ENCODE measurements at regions not wholly inside any gene's neighbourhood (a gene's known extent, or its start where the extent isn't known, plus 50 kb on each side); places are given as distances from the start of the nearest gene placed in this dataset.
"Not testable (repeated sequence)": the region's sequence is repeated elsewhere in the genome, so short reads cannot be mapped to it uniquely, and the experiment has no call there.

GRCh38 chr14:71397371-71397770 is 490.1 kb downstream of the PCNX1 start:
- no peak for DNase-seq

- no peak for DNase-seq
Observed at GRCh38 chr14:71398450-71398849, 491.2 kb downstream of the PCNX1 start.

GRCh38 chr14:71399057-71399487 is 491.8 kb downstream of the PCNX1 start:
- no peak for DNase-seq

- DNase-seq: no peak
Observed at GRCh38 chr14:71400871-71401321, 493.6 kb downstream of the PCNX1 start.

GRCh38 chr14:71402415-71402814 is 495.2 kb downstream of the PCNX1 start:
- DNase-seq: not testable (repeated sequence)

- no peak for DNase-seq
Observed at GRCh38 chr14:71403656-71404055, 496.4 kb downstream of the PCNX1 start.

- no peak for DNase-seq
Observed at GRCh38 chr14:71405676-71406075, 498.4 kb downstream of the PCNX1 start.

- no peak for DNase-seq
Observed at GRCh38 chr14:71408362-71409030, 501.2 kb downstream of the PCNX1 start.

- DNase-seq: no peak
Observed at GRCh38 chr14:71410578-71411284, 503.5 kb downstream of the PCNX1 start.

- DNase-seq: no peak
Observed at GRCh38 chr14:71411285-71411595, 504.0 kb downstream of the PCNX1 start.

GRCh38 chr14:71411738-71412137 is 504.5 kb downstream of the PCNX1 start:
- DNase-seq: no peak

GRCh38 chr14:71414631-71415403 is 507.6 kb downstream of the PCNX1 start:
- DNase-seq: no peak

GRCh38 chr14:71415404-71415690 is 508.1 kb downstream of the PCNX1 start:
- DNase-seq: no peak

- no peak for DNase-seq
Observed at GRCh38 chr14:71416392-71416791, 509.1 kb downstream of the PCNX1 start.

- no peak for DNase-seq
Observed at GRCh38 chr14:71418532-71419245, 511.4 kb downstream of the PCNX1 start.

GRCh38 chr14:71423481-71423880 is 508.7 kb upstream of the RGS6 start:
- no peak for DNase-seq

GRCh38 chr14:71424941-71425340 is 507.3 kb upstream of the RGS6 start:
- DNase-seq: no peak

GRCh38 chr14:71426001-71426400 is 506.2 kb upstream of the RGS6 start:
- no peak for DNase-seq

- no peak for DNase-seq
Observed at GRCh38 chr14:71429902-71430301, 502.3 kb upstream of the RGS6 start.

GRCh38 chr14:71430321-71430677 is 501.9 kb upstream of the RGS6 start:
- no peak for DNase-seq

- no peak for DNase-seq
Observed at GRCh38 chr14:71430678-71431376, 501.4 kb upstream of the RGS6 start.

GRCh38 chr14:71432334-71433110 is 499.7 kb upstream of the RGS6 start:
- DNase-seq: no peak
